ENCODE measurements at regions not wholly inside any gene's neighbourhood (a gene's known extent, or its start where the extent isn't known, plus 50 kb on each side); places are given as distances from the start of the nearest gene placed in this dataset.

GRCh38 chr4:138562544-138562991 is 320.4 kb upstream of the SLC7A11 start:
- DNase-seq (ENCODE audit: low read depth), result no peak

- DNase-seq (ENCODE audit: low read depth), result no peak
These were observed 319.8 kb upstream of the SLC7A11 start for GRCh38 chr4:138561906-138562305.

GRCh38 chr4:138561276-138561880 is 319.2 kb upstream of the SLC7A11 start:
- DNase-seq (ENCODE audit: low read depth), result no peak

GRCh38 chr4:138560448-138560847 is 318.3 kb upstream of the SLC7A11 start:
- no peak for DNase-seq (ENCODE audit: low read depth)

- no peak for DNase-seq (ENCODE audit: low read depth)
These were observed 316.7 kb upstream of the SLC7A11 start for GRCh38 chr4:138558886-138559285.

GRCh38 chr4:138555584-138555983 is 313.4 kb upstream of the SLC7A11 start:
- DNase-seq (ENCODE audit: low read depth), result no peak

- DNase-seq (ENCODE audit: low read depth), result no peak
These were observed 313.0 kb upstream of the SLC7A11 start for GRCh38 chr4:138555108-138555507.

GRCh38 chr4:138553001-138553845 is 311.1 kb upstream of the SLC7A11 start:
- no peak for DNase-seq (ENCODE audit: low read depth)

GRCh38 chr4:138542191-138542776 is 300.1 kb upstream of the SLC7A11 start:
- DNase-seq (ENCODE audit: low read depth), result no peak

- no peak for DNase-seq (ENCODE audit: low read depth)
These were observed 298.1 kb upstream of the SLC7A11 start for GRCh38 chr4:138540056-138540800.

GRCh38 chr4:138538743-138539142 is 296.6 kb upstream of the SLC7A11 start:
- DNase-seq (ENCODE audit: low read depth), result no peak

- no peak for DNase-seq (ENCODE audit: low read depth)
These were observed 295.8 kb upstream of the SLC7A11 start for GRCh38 chr4:138537731-138538490.

- no peak for DNase-seq (ENCODE audit: low read depth)
These were observed 293.2 kb upstream of the SLC7A11 start for GRCh38 chr4:138535316-138535715.

GRCh38 chr4:138522366-138522765 is 280.2 kb upstream of the SLC7A11 start:
- DNase-seq (ENCODE audit: low read depth), result no peak

- no peak for DNase-seq (ENCODE audit: low read depth)
These were observed 279.7 kb upstream of the SLC7A11 start for GRCh38 chr4:138521809-138522208.

- DNase-seq (ENCODE audit: low read depth), result no peak
These were observed 277.3 kb upstream of the SLC7A11 start for GRCh38 chr4:138519436-138519835.

GRCh38 chr4:138513535-138513934 is 271.4 kb upstream of the SLC7A11 start:
- no peak for DNase-seq (ENCODE audit: low read depth)

GRCh38 chr4:138512756-138513155 is 270.6 kb upstream of the SLC7A11 start:
- no peak for DNase-seq (ENCODE audit: low read depth)

- DNase-seq (ENCODE audit: low read depth), result no peak
These were observed 267.9 kb upstream of the SLC7A11 start for GRCh38 chr4:138510053-138510452.

- no peak for DNase-seq (ENCODE audit: low read depth)
These were observed 267.2 kb upstream of the SLC7A11 start for GRCh38 chr4:138509346-138509745.

- no peak for DNase-seq (ENCODE audit: low read depth)
These were observed 265.4 kb upstream of the SLC7A11 start for GRCh38 chr4:138507522-138507921.

GRCh38 chr4:138501614-138502013 is 259.5 kb upstream of the SLC7A11 start:
- no peak for DNase-seq (ENCODE audit: low read depth)
